HG03565 (cell line): ENCODE measurements at regions not wholly inside any gene's neighbourhood (a gene's known extent, or its start where the extent isn't known, plus 50 kb on each side); places are given as distances from the start of the nearest gene placed in this dataset.
"Not testable (repeated sequence)": the region's sequence is repeated elsewhere in the genome, so short reads cannot be mapped to it uniquely, and the experiment has no call there.

Source experiments
- ATAC-seq: cut with Tn5 transposase; IDR thresholded peaks from one replicate; pipeline ENCODE4 v1.9.1; 2021; ENCODE audit warnings: mild to moderate bottlenecking, moderate library complexity; ENCODE audit not compliant: unreplicated experiment

- ATAC-seq, result no peak
These were observed 1227.7 kb upstream of the WWC1 start for GRCh38 chr5:167063788-167064187.

- ATAC-seq, result no peak
These were observed 1227.2 kb upstream of the WWC1 start for GRCh38 chr5:167064198-167064776.

GRCh38 chr5:167065794-167066193, 1225.7 kb upstream of the WWC1 start:
- no peak for ATAC-seq

GRCh38 chr5:167071981-167072610, 1219.3 kb upstream of the WWC1 start:
- ATAC-seq, result no peak

- ATAC-seq, result no peak
These were observed 1209.9 kb upstream of the WWC1 start for GRCh38 chr5:167081561-167081960.

- ATAC-seq, result no peak
These were observed 1194.6 kb upstream of the WWC1 start for GRCh38 chr5:167096816-167097215.

GRCh38 chr5:167104351-167104750, 1187.1 kb upstream of the WWC1 start:
- ATAC-seq, result no peak

GRCh38 chr5:167105941-167106340, 1185.5 kb upstream of the WWC1 start:
- no peak for ATAC-seq

- ATAC-seq, result no peak
These were observed 1183.8 kb upstream of the WWC1 start for GRCh38 chr5:167107684-167108083.

- ATAC-seq, result not testable (repeated sequence)
These were observed 1183.2 kb upstream of the WWC1 start for GRCh38 chr5:167108266-167108665.

- ATAC-seq, result no peak
These were observed 1178.9 kb upstream of the WWC1 start for GRCh38 chr5:167112556-167112955.

- ATAC-seq, result no peak
These were observed 1169.2 kb upstream of the WWC1 start for GRCh38 chr5:167122267-167122666.

GRCh38 chr5:167123126-167123525, 1168.3 kb upstream of the WWC1 start:
- no peak for ATAC-seq

- ATAC-seq, result no peak
These were observed 1162.9 kb upstream of the WWC1 start for GRCh38 chr5:167128581-167128980.

- no peak for ATAC-seq
These were observed 1150.7 kb upstream of the WWC1 start for GRCh38 chr5:167140548-167141291.

- no peak for ATAC-seq
These were observed 1147.7 kb upstream of the WWC1 start for GRCh38 chr5:167143716-167144115.

GRCh38 chr5:167145841-167146240, 1145.6 kb upstream of the WWC1 start:
- ATAC-seq, result no peak

- no peak for ATAC-seq
These were observed 1143.6 kb upstream of the WWC1 start for GRCh38 chr5:167147879-167148278.

- ATAC-seq, result no peak
These were observed 1140.8 kb upstream of the WWC1 start for GRCh38 chr5:167150661-167151060.

GRCh38 chr5:167152561-167152960, 1138.9 kb upstream of the WWC1 start:
- ATAC-seq, result no peak

GRCh38 chr5:167155387-167156005, 1135.9 kb upstream of the WWC1 start:
- no peak for ATAC-seq

- no peak for ATAC-seq
These were observed 1135.0 kb upstream of the WWC1 start for GRCh38 chr5:167156446-167156845.
